GM18511 (cell line): ENCODE measurements at regions not wholly inside any gene's neighbourhood (a gene's known extent, or its start where the extent isn't known, plus 50 kb on each side); places are given as distances from the start of the nearest gene placed in this dataset.
"Not testable (repeated sequence)": the region's sequence is repeated elsewhere in the genome, so short reads cannot be mapped to it uniquely, and the experiment has no call there.

Source experiments
- ATAC-seq: cut with Tn5 transposase; IDR thresholded peaks from one replicate; pipeline ENCODE4 v1.9.1; 2021; ENCODE audit warnings: mild to moderate bottlenecking, moderate library complexity; ENCODE audit not compliant: unreplicated experiment

- no peak for ATAC-seq
Measured at GRCh38 chr3:170712798-170713197, 126.9 kb upstream of the SLC7A14 start.

- no peak for ATAC-seq
Measured at GRCh38 chr3:170712336-170712735, 126.5 kb upstream of the SLC7A14 start.

- no peak for ATAC-seq
Measured at GRCh38 chr3:170711786-170712185, 125.9 kb upstream of the SLC7A14 start.

- no peak for ATAC-seq
Measured at GRCh38 chr3:170709046-170709445, 123.2 kb upstream of the SLC7A14 start.

GRCh38 chr3:170707899-170708298 lies 122.0 kb upstream of the SLC7A14 start:
- ATAC-seq, result no peak

- ATAC-seq, result no peak
Measured at GRCh38 chr3:170705131-170705530, 119.3 kb upstream of the SLC7A14 start.

GRCh38 chr3:170703121-170703588 lies 117.3 kb upstream of the SLC7A14 start:
- no peak for ATAC-seq

GRCh38 chr3:170701696-170702678 lies 116.1 kb upstream of the SLC7A14 start:
- ATAC-seq, result no peak

GRCh38 chr3:170700054-170700404 lies 114.2 kb upstream of the SLC7A14 start:
- no peak for ATAC-seq

GRCh38 chr3:170699158-170700053 lies 113.5 kb upstream of the SLC7A14 start:
- ATAC-seq, result no peak

- no peak for ATAC-seq
Measured at GRCh38 chr3:170697908-170698307, 112.0 kb upstream of the SLC7A14 start.

GRCh38 chr3:170697131-170697530 lies 111.3 kb upstream of the SLC7A14 start:
- ATAC-seq, result no peak

- no peak for ATAC-seq
Measured at GRCh38 chr3:170695486-170696064, 109.7 kb upstream of the SLC7A14 start.

GRCh38 chr3:170692720-170693119 lies 106.8 kb upstream of the SLC7A14 start:
- ATAC-seq, result no peak

- ATAC-seq, result no peak
Measured at GRCh38 chr3:170690661-170690981, 104.7 kb upstream of the SLC7A14 start.

- ATAC-seq, result no peak
Measured at GRCh38 chr3:170689893-170690660, 104.2 kb upstream of the SLC7A14 start.

GRCh38 chr3:170689296-170689829 lies 103.5 kb upstream of the SLC7A14 start:
- no peak for ATAC-seq

- not testable (repeated sequence) for ATAC-seq
Measured at GRCh38 chr3:170688222-170688621, 102.3 kb upstream of the SLC7A14 start.

GRCh38 chr3:170680593-170680992 lies 94.7 kb upstream of the SLC7A14 start:
- no peak for ATAC-seq

- no peak for ATAC-seq
Measured at GRCh38 chr3:170679190-170679589, 93.3 kb upstream of the SLC7A14 start.
